ENCODE measurements at regions not wholly inside any gene's neighbourhood (a gene's known extent, or its start where the extent isn't known, plus 50 kb on each side); places are given as distances from the start of the nearest gene placed in this dataset.

DNA sequence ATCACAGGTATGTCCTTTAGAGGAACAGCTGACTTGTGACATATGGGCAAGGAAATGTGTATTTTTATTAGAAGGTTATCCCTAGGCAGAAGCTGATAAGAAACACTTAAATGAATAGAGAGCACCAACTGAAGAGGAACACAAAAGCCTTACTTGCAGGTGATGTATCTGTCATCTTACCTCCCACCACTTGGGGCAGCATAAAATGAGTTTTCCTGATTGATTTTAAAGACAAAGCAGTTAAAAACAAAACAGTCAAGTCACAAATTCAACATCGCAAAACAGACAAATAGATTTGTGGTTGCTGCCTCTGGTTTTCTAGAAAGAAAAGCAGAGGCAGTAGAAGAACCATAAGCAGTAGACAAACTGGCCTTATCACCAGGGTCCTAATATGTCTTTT lies 302.4 kb upstream of the ZNF462 start (continued):
- TF ChIP-seq CSRNP3 (CRISPR knock-in tag; IDR thresholded peaks at IDR 0.05) (no peak), CSDC2 (CRISPR knock-in tag; IDR thresholded peaks at IDR 0.05) (no peak), ISL1 (CRISPR knock-in tag; IDR thresholded peaks at IDR 0.05) (no peak), ZNF565 (CRISPR knock-in tag; conservative IDR thresholded peaks at IDR 0.05; ENCODE audit: low read depth) (no peak)

- ATAC-seq: no peak
- no peak for TF ChIP-seq ZFP3 (CRISPR knock-in tag; IDR thresholded peaks at IDR 0.05)
- TF ChIP-seq TCF4 (CRISPR knock-in tag; IDR thresholded peaks at IDR 0.05; ENCODE audit: borderline replicate concordance): no peak
- no peak for TF ChIP-seq ISL1 (CRISPR knock-in tag; IDR thresholded peaks at IDR 0.05)
- TF ChIP-seq OSR1 (CRISPR knock-in tag; IDR thresholded peaks at IDR 0.05): no peak
- TF ChIP-seq ZNF565 (CRISPR knock-in tag; conservative IDR thresholded peaks at IDR 0.05; ENCODE audit: low read depth): no peak
- TF ChIP-seq BACH2 (CRISPR knock-in tag; IDR thresholded peaks at IDR 0.05; ENCODE audit: borderline replicate concordance): no peak
- TF ChIP-seq RARB (CRISPR knock-in tag; IDR thresholded peaks at IDR 0.05): no peak
- no peak for TF ChIP-seq ZNF8 (CRISPR knock-in tag; IDR thresholded peaks at IDR 0.05)
- no peak for TF ChIP-seq TOX (CRISPR knock-in tag; IDR thresholded peaks at IDR 0.05; ENCODE audit: borderline replicate concordance)
- no peak for TF ChIP-seq ZNF70 (CRISPR knock-in tag; IDR thresholded peaks at IDR 0.05)
- TF ChIP-seq GLIS3 (CRISPR knock-in tag; IDR thresholded peaks at IDR 0.05): no peak
- no peak for TF ChIP-seq ZFP30 (CRISPR knock-in tag; IDR thresholded peaks at IDR 0.05)
- TF ChIP-seq PPARA (CRISPR knock-in tag; IDR thresholded peaks at IDR 0.05; ENCODE audit: borderline replicate concordance): no peak
Measured at GRCh38 chr9:106575823-106576222, 287.1 kb upstream of the ZNF462 start.

DNA sequence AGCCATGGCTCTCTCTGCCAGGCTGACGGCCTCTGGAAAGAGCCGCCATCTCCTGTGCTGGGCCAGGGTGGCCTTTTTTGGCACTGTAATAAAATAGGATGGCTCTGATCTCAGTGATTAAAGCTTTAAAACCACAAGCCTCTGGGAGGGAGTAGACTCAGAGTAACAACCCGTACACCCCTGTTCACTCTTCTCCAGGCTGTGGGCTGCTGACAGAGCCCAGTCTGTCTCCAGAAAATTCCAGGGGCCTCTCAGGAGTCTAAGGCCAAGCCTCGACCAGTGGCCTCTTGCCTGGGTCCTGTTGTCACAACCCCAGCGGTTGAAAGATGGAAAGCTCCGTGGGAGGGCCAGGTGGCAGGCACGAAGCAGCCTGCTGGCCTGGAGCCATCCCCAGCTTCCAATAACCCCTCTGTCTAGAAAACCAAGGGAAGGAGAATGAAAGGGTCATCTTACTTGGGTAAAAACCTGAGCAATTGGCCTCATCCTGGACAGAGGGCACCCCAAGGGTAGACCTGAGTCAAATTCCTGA lies 286.7 kb upstream of the ZNF462 start:
- TF ChIP-seq GLIS3 (CRISPR knock-in tag; IDR thresholded peaks at IDR 0.05) (no peak), ZNF8 (CRISPR knock-in tag; IDR thresholded peaks at IDR 0.05) (no peak), OSR1 (CRISPR knock-in tag; IDR thresholded peaks at IDR 0.05) (no peak), PPARA (CRISPR knock-in tag; IDR thresholded peaks at IDR 0.05; ENCODE audit: borderline replicate concordance) (no peak), BACH2 (CRISPR knock-in tag; IDR thresholded peaks at IDR 0.05; ENCODE audit: borderline replicate concordance) (no peak), PATZ1 (CRISPR knock-in tag; IDR thresholded peaks at IDR 0.05; ENCODE audit: borderline replicate concordance) (no peak), ZNF565 (CRISPR knock-in tag; conservative IDR thresholded peaks at IDR 0.05; ENCODE audit: low read depth) (no peak), TSHZ2 (CRISPR knock-in tag; IDR thresholded peaks at IDR 0.05) (no peak), CSRNP3 (CRISPR knock-in tag; IDR thresholded peaks at IDR 0.05) (no peak), ARNTL (CRISPR knock-in tag; IDR thresholded peaks at IDR 0.05; ENCODE audit: borderline replicate concordance, low read depth) (no peak), SNAI2 (CRISPR knock-in tag; IDR thresholded peaks at IDR 0.05) (no peak), ZNF70 (CRISPR knock-in tag; IDR thresholded peaks at IDR 0.05) (no peak)
- no peak for ATAC-seq

DNA sequence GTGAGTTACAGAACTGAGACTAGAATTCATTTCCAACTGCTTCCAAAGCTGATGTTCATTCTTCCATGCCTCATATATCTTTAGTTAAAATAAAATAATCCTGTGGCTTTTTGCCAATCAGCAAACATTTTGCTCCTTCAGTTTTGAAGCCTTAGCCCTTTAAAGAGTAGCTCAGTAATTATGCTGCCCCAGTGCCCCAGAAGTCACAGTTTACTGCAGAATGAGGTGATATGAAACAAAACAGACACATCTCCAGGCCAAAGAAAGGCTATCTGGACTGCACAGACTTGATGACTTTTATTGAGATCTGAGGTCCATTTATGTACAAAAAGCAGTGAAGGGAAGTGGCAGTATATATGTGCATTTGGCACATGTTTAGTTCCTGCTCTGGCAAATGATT lies 285.8 kb upstream of the ZNF462 start:
- no peak for ATAC-seq
- TF ChIP-seq TOX (CRISPR knock-in tag; IDR thresholded peaks at IDR 0.05; ENCODE audit: borderline replicate concordance) (no peak), TCF4 (CRISPR knock-in tag; IDR thresholded peaks at IDR 0.05; ENCODE audit: borderline replicate concordance) (no peak), RARB (CRISPR knock-in tag; IDR thresholded peaks at IDR 0.05) (no peak), ZFP30 (CRISPR knock-in tag; IDR thresholded peaks at IDR 0.05) (no peak), PPARA (CRISPR knock-in tag; IDR thresholded peaks at IDR 0.05; ENCODE audit: borderline replicate concordance) (no peak), OSR1 (CRISPR knock-in tag; IDR thresholded peaks at IDR 0.05) (no peak), ZNF70 (CRISPR knock-in tag; IDR thresholded peaks at IDR 0.05) (no peak), POU6F1 (CRISPR knock-in tag; IDR thresholded peaks at IDR 0.05; ENCODE audit: borderline replicate concordance, low read depth) (no peak), GLIS3 (CRISPR knock-in tag; IDR thresholded peaks at IDR 0.05) (no peak), SNAI2 (CRISPR knock-in tag; IDR thresholded peaks at IDR 0.05) (no peak), ISL1 (CRISPR knock-in tag; IDR thresholded peaks at IDR 0.05) (no peak)
- TF ChIP-seq, protein P1, sequence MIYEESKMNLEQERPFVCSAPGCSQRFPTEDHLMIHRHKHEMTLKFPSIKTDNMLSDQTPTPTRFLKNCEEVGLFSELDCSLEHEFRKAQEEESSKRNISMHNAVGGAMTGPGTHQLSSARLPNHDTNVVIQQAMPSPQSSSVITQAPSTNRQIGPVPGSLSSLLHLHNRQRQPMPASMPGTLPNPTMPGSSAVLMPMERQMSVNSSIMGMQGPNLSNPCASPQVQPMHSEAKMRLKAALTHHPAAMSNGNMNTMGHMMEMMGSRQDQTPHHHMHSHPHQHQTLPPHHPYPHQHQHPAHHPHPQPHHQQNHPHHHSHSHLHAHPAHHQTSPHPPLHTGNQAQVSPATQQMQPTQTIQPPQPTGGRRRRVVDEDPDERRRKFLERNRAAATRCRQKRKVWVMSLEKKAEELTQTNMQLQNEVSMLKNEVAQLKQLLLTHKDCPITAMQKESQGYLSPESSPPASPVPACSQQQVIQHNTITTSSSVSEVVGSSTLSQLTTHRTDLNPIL (CRISPR knock-in tag; IDR thresholded peaks at IDR 0.05; ENCODE audit: low read depth): no peak
